MCF 10A (cell line): ENCODE measurements at regions not wholly inside any gene's neighbourhood (a gene's known extent, or its start where the extent isn't known, plus 50 kb on each side); places are given as distances from the start of the nearest gene placed in this dataset.

Experiments used
- BruUV-seq: library from RNA; stranded (reverse); fragments of 400-500 nt; replicated peaks from 2 replicates; lab custom pipeline; 2021; lab: Mats Ljungman, UMichigan
- CTCF ChIA-PET: fragments of 300-600 bp; sonication (Branson Sonifier 250); formaldehyde crosslinking; extraction: SDS; loops from one replicate; lab custom pipeline; 2021; ENCODE audit warnings: antibody characterized with exemption, inconsistent platforms; lab: Yijun Ruan, JAX
- POLR2A ChIA-PET: fragments of 300-600, 350-650 bp; sonication (Branson Sonifier 250); formaldehyde crosslinking; extraction: SDS; loops from one replicate; lab custom pipeline; 2020; ENCODE audit warnings: antibody characterized with exemption, inconsistent platforms; lab: Yijun Ruan, JAX
- DNase-seq: peaks from one replicate; pipeline ENCODE4 v3.0.0-alpha.2; 2018; ENCODE audit not compliant: unreplicated experiment
- H3K27ac Mint-ChIP-seq: one replicate; pipeline ENCODE4 v1.8.0; 2022; ENCODE audit warnings: mild to moderate bottlenecking, low read depth, mixed read lengths; ENCODE audit not compliant: unreplicated experiment
- H3K27me3 Mint-ChIP-seq: one replicate; pipeline ENCODE4 v1.8.0; 2022; ENCODE audit warnings: mixed read lengths; ENCODE audit not compliant: insufficient read depth, unreplicated experiment
- H3K36me3 Mint-ChIP-seq: one replicate; pipeline ENCODE4 v1.8.0; 2022; ENCODE audit warnings: mild to moderate bottlenecking, moderate library complexity, mixed read lengths; ENCODE audit not compliant: insufficient read depth, unreplicated experiment
- H3K4me1 Mint-ChIP-seq: one replicate; pipeline ENCODE4 v1.8.0; 2022; ENCODE audit warnings: mixed read lengths; ENCODE audit not compliant: insufficient read depth, unreplicated experiment
- H3K4me3 Mint-ChIP-seq: one replicate; pipeline ENCODE4 v1.8.0; 2022; ENCODE audit warnings: mild to moderate bottlenecking, moderate library complexity, mixed read lengths; ENCODE audit not compliant: unreplicated experiment
- H3K9me3 Mint-ChIP-seq: one replicate; pipeline ENCODE4 v1.8.0; 2022; ENCODE audit warnings: mixed read lengths; ENCODE audit not compliant: unreplicated experiment
- intact Hi-C: fragments of 100-400 bp; cut with micrococcal nuclease; formaldehyde crosslinking; loops from 2 replicates; pipeline ENCODE4 v1.14.1; 2022
- TF ChIP-seq, protein P1 (sequence below): fragments of 200-600 bp; IDR thresholded peaks from one replicate; pipeline ENCODE4 v1.8.0; 2022; ENCODE audit warnings: antibody characterized with exemption, mild to moderate bottlenecking; ENCODE audit not compliant: unreplicated experiment

DNA sequence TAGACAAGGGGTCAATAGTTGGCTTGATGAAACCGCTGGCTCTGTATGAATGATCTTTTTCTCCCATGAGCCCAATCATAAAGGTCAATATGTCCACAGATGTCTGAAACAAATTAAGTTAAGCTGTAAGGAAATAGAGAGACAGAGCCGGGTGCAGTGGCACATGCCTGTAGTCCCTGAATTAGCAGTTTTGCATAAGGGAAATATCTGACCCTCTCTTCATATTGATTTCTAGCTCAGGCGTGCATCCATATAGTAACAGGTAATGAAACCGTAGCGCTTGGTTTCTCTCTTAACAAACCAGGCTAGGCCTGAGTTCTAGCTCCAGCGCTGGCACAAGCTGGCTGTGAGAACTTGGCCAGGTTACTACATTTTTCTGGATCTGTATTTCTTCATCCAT is 118.1 kb upstream of the ERCC6L2 start:
- H3K27ac Mint-ChIP-seq, result peak overlapping the region; percentile 22
- intact Hi-C loops, result no loop called here
- TF ChIP-seq, protein P1, sequence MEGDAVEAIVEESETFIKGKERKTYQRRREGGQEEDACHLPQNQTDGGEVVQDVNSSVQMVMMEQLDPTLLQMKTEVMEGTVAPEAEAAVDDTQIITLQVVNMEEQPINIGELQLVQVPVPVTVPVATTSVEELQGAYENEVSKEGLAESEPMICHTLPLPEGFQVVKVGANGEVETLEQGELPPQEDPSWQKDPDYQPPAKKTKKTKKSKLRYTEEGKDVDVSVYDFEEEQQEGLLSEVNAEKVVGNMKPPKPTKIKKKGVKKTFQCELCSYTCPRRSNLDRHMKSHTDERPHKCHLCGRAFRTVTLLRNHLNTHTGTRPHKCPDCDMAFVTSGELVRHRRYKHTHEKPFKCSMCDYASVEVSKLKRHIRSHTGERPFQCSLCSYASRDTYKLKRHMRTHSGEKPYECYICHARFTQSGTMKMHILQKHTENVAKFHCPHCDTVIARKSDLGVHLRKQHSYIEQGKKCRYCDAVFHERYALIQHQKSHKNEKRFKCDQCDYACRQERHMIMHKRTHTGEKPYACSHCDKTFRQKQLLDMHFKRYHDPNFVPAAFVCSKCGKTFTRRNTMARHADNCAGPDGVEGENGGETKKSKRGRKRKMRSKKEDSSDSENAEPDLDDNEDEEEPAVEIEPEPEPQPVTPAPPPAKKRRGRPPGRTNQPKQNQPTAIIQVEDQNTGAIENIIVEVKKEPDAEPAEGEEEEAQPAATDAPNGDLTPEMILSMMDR, result no peak
- H3K9me3 Mint-ChIP-seq, result no peaks in the 10 kb centered on the region
- DNase-seq, result no peak
- BruUV-seq, result no TSS peak
- H3K4me1 Mint-ChIP-seq, result peaks cover 11% of the 10 kb centered on the region
- no peaks in the 10 kb centered on the region for H3K27me3 Mint-ChIP-seq
- ChIA-PET CTCF (interaction anchor here (0.6 to 1.9 kb wide), 2 partner anchors 460 to 559 kb away, joined by 3 to 8 read pairs; no protein-coding TSS in a partner anchor), POLR2A (interaction anchor here (0.8 to 1.6 kb wide), 4 partner anchors 9 to 118 kb away, joined by 3 to 11 read pairs (median 5); partner anchors contain the start of gene ERCC6L2)
- H3K4me3 Mint-ChIP-seq, result no peak overlapping the region
- peaks cover 2% of the 10 kb centered on the region for H3K36me3 Mint-ChIP-seq

DNA sequence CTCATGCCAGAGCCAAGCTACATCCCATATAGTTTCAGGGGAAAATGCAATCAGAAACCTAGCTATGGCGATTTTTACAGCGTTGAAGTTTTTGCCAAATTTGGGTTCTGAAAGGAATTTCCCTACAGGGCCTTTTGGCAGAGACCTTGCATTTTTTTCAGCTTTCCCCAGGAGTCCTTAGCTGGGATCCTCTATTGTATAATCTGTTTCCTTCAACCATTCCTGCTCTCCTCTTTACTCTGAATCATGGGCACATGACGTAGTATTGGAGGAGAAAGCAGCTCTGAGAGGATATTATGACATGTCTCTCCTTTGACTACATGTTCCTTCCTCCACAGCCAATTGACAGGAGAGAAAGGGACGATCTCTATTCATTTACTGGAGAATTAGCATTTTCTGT is 118.5 kb upstream of the ERCC6L2 start:
- POLR2A ChIA-PET, result interaction anchor here (0.6 to 1.6 kb wide), 5 partner anchors 10 to 694 kb away, joined by 3 to 11 read pairs (median 3); partner anchors contain the start of gene ERCC6L2
- DNase-seq, result peak; percentile 92
- CTCF ChIA-PET, result interaction anchor here (0.5 to 1.9 kb wide), 4 partner anchors 83 to 736 kb away, joined by 3 to 8 read pairs (median 3); no protein-coding TSS in a partner anchor
- H3K4me3 Mint-ChIP-seq, result no peak overlapping the region
- BruUV-seq, result no TSS peak
- H3K27ac Mint-ChIP-seq, result peak overlapping the region; percentile 22
- no peaks in the 10 kb centered on the region for H3K36me3 Mint-ChIP-seq
- H3K27me3 Mint-ChIP-seq, result no peaks in the 10 kb centered on the region
- intact Hi-C loops, result no loop called here
- TF ChIP-seq, protein P1, result no peak
- peaks cover 11% of the 10 kb centered on the region for H3K4me1 Mint-ChIP-seq
- no peaks in the 10 kb centered on the region for H3K9me3 Mint-ChIP-seq

DNA sequence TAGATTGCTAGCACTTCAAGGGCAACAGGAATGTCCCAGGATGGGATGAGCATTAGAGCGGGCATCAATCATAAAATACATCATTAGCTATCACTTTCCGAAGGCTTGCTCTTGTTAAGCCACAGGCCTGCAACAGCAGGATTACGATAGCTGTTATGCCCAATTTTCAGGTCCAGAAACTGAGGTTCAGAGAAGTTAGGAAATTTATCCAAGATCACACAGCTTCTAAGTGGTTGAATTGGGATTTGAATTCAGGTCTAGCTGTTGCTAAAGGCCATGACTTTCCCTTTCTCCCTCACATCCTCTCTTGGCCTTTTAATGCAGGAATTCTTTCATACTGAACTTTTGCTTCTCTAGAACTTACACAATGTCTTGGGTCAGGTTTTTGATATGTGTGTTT is 119.4 kb upstream of the ERCC6L2 start:
- no peak overlapping the region for H3K4me3 Mint-ChIP-seq
- no peaks in the 10 kb centered on the region for H3K27me3 Mint-ChIP-seq
- POLR2A ChIA-PET, result interaction anchor here (1.1 kb wide), 1 partner anchor 18 kb away, joined by 3 read pairs; no protein-coding TSS in a partner anchor
- DNase-seq, result no peak
- TF ChIP-seq, protein P1, result no peak
- peaks cover 11% of the 10 kb centered on the region for H3K4me1 Mint-ChIP-seq
- no peaks in the 10 kb centered on the region for H3K9me3 Mint-ChIP-seq
- no TSS peak for BruUV-seq
- CTCF ChIA-PET, result interaction anchor here (0.5 to 1.9 kb wide), 3 partner anchors 74 to 464 kb away, joined by 3 to 8 read pairs (median 3); no protein-coding TSS in a partner anchor
- intact Hi-C loops, result no loop called here
- H3K36me3 Mint-ChIP-seq, result no peaks in the 10 kb centered on the region
- no peak overlapping the region for H3K27ac Mint-ChIP-seq

DNA sequence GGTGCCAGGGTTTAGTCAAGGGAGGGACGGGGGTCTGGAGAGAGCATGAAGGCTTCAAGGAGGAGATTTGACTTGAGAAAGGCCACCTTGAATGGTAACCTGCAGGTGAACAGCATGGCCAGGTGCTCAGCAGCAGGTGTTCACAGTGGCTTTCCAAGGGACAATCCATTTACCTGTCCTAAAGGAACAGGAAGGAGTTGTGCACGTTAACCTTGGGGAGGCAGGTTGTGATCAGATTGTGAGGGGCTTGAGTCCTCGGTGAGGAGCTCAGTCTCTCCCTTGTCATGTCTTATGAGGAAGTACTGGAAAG is 120.1 kb upstream of the ERCC6L2 start:
- DNase-seq, result no peak
- POLR2A ChIA-PET, result interaction anchor here (1.1 kb wide), 1 partner anchor 19 kb away, joined by 3 read pairs; no protein-coding TSS in a partner anchor
- intact Hi-C loops, result no loop called here
- no peaks in the 10 kb centered on the region for H3K36me3 Mint-ChIP-seq
- H3K4me1 Mint-ChIP-seq, result peaks cover 11% of the 10 kb centered on the region
- no peak overlapping the region for H3K27ac Mint-ChIP-seq
- H3K27me3 Mint-ChIP-seq, result no peaks in the 10 kb centered on the region
- CTCF ChIA-PET, result interaction anchor here (0.7 kb wide), 1 partner anchor 75 kb away, joined by 3 read pairs; no protein-coding TSS in a partner anchor
- H3K9me3 Mint-ChIP-seq, result no peaks in the 10 kb centered on the region
- no peak overlapping the region for H3K4me3 Mint-ChIP-seq
- no TSS peak for BruUV-seq
- TF ChIP-seq, protein P1, result no peak
